WTC11 (cell line): ENCODE measurements at regions not wholly inside any gene's neighbourhood (a gene's known extent, or its start where the extent isn't known, plus 50 kb on each side); places are given as distances from the start of the nearest gene placed in this dataset.
A peak's percentile ranks its signal among the peaks of the same experiment; 100 is the strongest.

Source experiments
- ATAC-seq: fragments of 200-7000 bp; cut with Tn5 transposase; 2 replicates; pipeline ENCODE4 v1.10.0; 2021; ENCODE audit warnings: mild to moderate bottlenecking, moderate library complexity
- CTCF ChIA-PET: fragments of 300-600 bp; sonication (Branson Sonifier 250); formaldehyde crosslinking; loops from one replicate; lab custom pipeline; 2021; ENCODE audit warnings: antibody characterized with exemption; lab: Charles Lee
- POLR2A ChIA-PET: fragments of 350-600 bp; sonication (Branson Sonifier 250); formaldehyde crosslinking; loops from one replicate; lab custom pipeline; 2021; ENCODE audit warnings: antibody characterized with exemption; lab: Charles Lee
- DNase-seq: peaks from one replicate; pipeline ENCODE4 v3.0.0; 2021; ENCODE audit warnings: low spot score
- H3K27ac Mint-ChIP-seq: 2 replicates; pipeline ENCODE4 v1.8.0; 2021; ENCODE audit warnings: mixed read lengths
- H3K27me3 Mint-ChIP-seq: 2 replicates; pipeline ENCODE4 v1.8.0; 2021; ENCODE audit warnings: low read depth, mild to moderate bottlenecking, moderate library complexity, mixed read lengths
- H3K36me3 Mint-ChIP-seq: 2 replicates; pipeline ENCODE4 v1.8.0; 2021; ENCODE audit warnings: mixed read lengths
- H3K4me1 Mint-ChIP-seq: 2 replicates; pipeline ENCODE4 v1.8.0; 2022; ENCODE audit warnings: mixed read lengths
- H3K4me3 Mint-ChIP-seq: 2 replicates; pipeline ENCODE4 v1.8.0; 2021; ENCODE audit warnings: mild to moderate bottlenecking, moderate library complexity, mixed read lengths
- H3K9me3 Mint-ChIP-seq: 2 replicates; pipeline ENCODE4 v1.8.0; 2021; ENCODE audit warnings: mixed read lengths
- ELF4 ChIP-seq: sonication (generic); formaldehyde crosslinking; IDR thresholded peaks from 2 replicates; pipeline ENCODE4 v1.8.1; 2022; ENCODE audit warnings: low read depth, mild to moderate bottlenecking, moderate library complexity, missing genetic modification reagents
- ETV6 ChIP-seq: sonication (generic); formaldehyde crosslinking; IDR thresholded peaks from 2 replicates; pipeline ENCODE4 v1.8.1; 2022; ENCODE audit warnings: mild to moderate bottlenecking, missing genetic modification reagents
- NFATC4 ChIP-seq: fragments of 250-450 bp; sonication (Bioruptor Pico); IDR thresholded peaks from 2 replicates; pipeline ENCODE4 v1.9.0; 2021; ENCODE audit warnings: mild to moderate bottlenecking
- SP1 ChIP-seq: sonication (generic); formaldehyde crosslinking; conservative IDR thresholded peaks from 2 replicates; pipeline ENCODE4 v1.8.1; 2022; ENCODE audit warnings: missing genetic modification reagents
- TF ChIP-seq, protein P1 (sequence below): sonication (generic); formaldehyde crosslinking; IDR thresholded peaks from 2 replicates; pipeline ENCODE4 v1.8.1; 2022; ENCODE audit warnings: missing genetic modification reagents, borderline replicate concordance
- TF ChIP-seq, protein P2 (sequence below): fragments of 250-450 bp; sonication (Bioruptor Pico); IDR thresholded peaks from 2 replicates; pipeline ENCODE4 v2.1.2; 2022; ENCODE audit warnings: mild to moderate bottlenecking, moderate library complexity
- TF ChIP-seq, protein P3 (sequence below): sonication (generic); formaldehyde crosslinking; IDR thresholded peaks from 2 replicates; pipeline ENCODE4 v1.8.1; 2023; ENCODE audit warnings: mild to moderate bottlenecking, missing genetic modification reagents
- TF ChIP-seq, protein P4 (sequence below): sonication (generic); formaldehyde crosslinking; IDR thresholded peaks from 2 replicates; pipeline ENCODE4 v1.8.1; 2023; ENCODE audit warnings: mild to moderate bottlenecking, missing genetic modification reagents, borderline replicate concordance
- TF ChIP-seq, protein P5 (sequence below): fragments of 200-600 bp; IDR thresholded peaks from 2 replicates; pipeline ENCODE4 v1.8.0; 2022; ENCODE audit warnings: antibody characterized with exemption

DNA sequence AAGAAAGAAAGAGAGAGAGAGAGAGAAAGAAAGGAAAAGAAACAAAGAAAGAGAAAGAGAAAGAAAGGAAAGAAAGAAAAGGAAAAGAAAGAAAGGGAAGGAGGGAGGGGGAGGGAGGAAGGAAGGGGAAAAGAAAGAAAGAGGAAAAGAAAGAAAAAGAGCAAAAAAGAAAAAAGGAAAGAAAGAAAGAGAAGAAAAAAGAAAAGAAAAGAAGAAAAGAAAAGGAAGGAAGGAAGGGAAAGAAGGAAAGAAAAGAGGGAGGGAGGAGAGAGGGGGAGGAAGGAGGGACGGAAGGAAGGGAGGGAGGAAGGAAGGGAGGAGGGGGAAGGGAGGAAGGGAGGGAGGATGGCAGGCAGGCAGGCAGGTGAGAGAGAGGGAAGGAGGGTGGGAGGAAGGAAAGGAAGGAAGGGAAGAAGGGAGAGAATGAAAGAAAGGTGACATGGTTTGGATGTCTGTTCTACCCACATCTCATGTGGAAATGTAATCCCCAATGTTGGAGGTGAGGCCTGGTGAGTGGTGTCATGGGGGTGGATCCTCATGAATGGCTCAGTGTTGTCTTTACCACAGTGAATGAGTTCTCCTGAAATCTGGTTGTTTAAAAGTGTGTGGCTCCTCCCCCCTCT lies 83.0 kb upstream of the DCLK2 start:
- H3K36me3 Mint-ChIP-seq, result no peaks in the 10 kb centered on the region
- CTCF ChIA-PET, result no interaction called here
- ATAC-seq, result 0 out of 2 replicates have a peak, but pooled peaks have one; percentile 32

DNA sequence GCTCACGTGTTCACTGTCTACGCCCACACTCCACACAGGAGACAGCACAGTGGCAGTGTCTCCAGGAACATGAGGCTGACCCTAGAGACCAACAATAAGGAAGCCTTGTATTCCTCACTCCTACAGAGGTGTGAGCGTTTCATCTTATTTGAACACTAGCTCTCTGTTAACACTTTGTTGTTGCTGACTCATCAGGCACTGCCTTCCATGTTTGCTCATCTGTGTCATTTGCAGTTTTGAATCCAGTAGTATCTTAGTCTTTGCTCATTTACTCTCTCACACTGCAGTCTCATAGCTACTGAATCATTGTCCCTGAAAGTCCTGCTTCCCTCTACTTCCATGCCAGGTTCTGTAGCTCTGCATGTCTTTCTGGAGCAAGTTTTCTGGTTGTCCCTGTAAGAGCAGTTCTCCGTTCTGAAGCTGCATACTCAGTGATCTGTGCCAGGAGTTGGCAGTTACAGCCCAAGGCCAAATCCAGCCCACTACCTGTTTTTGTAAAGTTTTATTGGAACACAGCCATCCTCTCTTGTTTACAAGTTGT lies 80.3 kb upstream of the DCLK2 start:
- peaks cover 9% of the 10 kb centered on the region for H3K4me1 Mint-ChIP-seq
- H3K4me3 Mint-ChIP-seq, result no peak overlapping the region
- H3K27ac Mint-ChIP-seq, result no peak overlapping the region
- ATAC-seq (no peak), DNase-seq (no peak)
- ChIA-PET CTCF (interaction anchor here (1.0 to 1.4 kb wide), 2 partner anchors 211 to 219 kb away, joined by 3 to 8 read pairs; no protein-coding TSS in a partner anchor), POLR2A (interaction anchor here (0.7 kb wide), 1 partner anchor 35 kb away, joined by 3 read pairs; no protein-coding TSS in a partner anchor)
- H3K36me3 Mint-ChIP-seq, result no peaks in the 10 kb centered on the region
- TF ChIP-seq ETV6, result no peak
- no peaks in the 10 kb centered on the region for H3K27me3 Mint-ChIP-seq
- no peaks in the 10 kb centered on the region for H3K9me3 Mint-ChIP-seq

More for the DNA sequence above, 83.0 kb upstream of the DCLK2 start:
- DNase-seq, result no peak
- TF ChIP-seq, protein P1, sequence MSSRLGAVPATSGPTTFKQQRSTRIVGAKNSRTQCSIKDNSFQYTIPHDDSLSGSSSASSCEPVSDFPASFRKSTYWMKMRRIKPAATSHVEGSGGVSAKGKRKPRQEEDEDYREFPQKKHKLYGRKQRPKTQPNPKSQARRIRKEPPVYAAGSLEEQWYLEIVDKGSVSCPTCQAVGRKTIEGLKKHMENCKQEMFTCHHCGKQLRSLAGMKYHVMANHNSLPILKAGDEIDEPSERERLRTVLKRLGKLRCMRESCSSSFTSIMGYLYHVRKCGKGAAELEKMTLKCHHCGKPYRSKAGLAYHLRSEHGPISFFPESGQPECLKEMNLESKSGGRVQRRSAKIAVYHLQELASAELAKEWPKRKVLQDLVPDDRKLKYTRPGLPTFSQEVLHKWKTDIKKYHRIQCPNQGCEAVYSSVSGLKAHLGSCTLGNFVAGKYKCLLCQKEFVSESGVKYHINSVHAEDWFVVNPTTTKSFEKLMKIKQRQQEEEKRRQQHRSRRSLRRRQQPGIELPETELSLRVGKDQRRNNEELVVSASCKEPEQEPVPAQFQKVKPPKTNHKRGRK (CRISPR knock-in tag), result peak; percentile 96
- TF ChIP-seq, protein P2, sequence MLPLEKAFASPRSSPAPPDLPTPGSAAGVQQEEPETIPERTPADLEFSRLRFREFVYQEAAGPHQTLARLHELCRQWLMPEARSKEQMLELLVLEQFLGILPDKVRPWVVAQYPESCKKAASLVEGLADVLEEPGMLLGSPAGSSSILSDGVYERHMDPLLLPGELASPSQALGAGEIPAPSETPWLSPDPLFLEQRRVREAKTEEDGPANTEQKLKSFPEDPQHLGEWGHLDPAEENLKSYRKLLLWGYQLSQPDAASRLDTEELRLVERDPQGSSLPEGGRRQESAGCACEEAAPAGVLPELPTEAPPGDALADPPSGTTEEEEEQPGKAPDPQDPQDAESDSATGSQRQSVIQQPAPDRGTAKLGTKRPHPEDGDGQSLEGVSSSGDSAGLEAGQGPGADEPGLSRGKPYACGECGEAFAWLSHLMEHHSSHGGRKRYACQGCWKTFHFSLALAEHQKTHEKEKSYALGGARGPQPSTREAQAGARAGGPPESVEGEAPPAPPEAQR, result no peak
- TF ChIP-seq, protein P3, sequence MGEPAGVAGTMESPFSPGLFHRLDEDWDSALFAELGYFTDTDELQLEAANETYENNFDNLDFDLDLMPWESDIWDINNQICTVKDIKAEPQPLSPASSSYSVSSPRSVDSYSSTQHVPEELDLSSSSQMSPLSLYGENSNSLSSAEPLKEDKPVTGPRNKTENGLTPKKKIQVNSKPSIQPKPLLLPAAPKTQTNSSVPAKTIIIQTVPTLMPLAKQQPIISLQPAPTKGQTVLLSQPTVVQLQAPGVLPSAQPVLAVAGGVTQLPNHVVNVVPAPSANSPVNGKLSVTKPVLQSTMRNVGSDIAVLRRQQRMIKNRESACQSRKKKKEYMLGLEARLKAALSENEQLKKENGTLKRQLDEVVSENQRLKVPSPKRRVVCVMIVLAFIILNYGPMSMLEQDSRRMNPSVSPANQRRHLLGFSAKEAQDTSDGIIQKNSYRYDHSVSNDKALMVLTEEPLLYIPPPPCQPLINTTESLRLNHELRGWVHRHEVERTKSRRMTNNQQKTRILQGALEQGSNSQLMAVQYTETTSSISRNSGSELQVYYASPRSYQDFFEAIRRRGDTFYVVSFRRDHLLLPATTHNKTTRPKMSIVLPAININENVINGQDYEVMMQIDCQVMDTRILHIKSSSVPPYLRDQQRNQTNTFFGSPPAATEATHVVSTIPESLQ (CRISPR knock-in tag), result no peak
- no peaks in the 10 kb centered on the region for H3K27me3 Mint-ChIP-seq
- no peak overlapping the region for H3K4me3 Mint-ChIP-seq
- peaks cover 9% of the 10 kb centered on the region for H3K4me1 Mint-ChIP-seq
- no peaks in the 10 kb centered on the region for H3K9me3 Mint-ChIP-seq
- POLR2A ChIA-PET, result no interaction called here
- H3K27ac Mint-ChIP-seq, result no peak overlapping the region

DNA sequence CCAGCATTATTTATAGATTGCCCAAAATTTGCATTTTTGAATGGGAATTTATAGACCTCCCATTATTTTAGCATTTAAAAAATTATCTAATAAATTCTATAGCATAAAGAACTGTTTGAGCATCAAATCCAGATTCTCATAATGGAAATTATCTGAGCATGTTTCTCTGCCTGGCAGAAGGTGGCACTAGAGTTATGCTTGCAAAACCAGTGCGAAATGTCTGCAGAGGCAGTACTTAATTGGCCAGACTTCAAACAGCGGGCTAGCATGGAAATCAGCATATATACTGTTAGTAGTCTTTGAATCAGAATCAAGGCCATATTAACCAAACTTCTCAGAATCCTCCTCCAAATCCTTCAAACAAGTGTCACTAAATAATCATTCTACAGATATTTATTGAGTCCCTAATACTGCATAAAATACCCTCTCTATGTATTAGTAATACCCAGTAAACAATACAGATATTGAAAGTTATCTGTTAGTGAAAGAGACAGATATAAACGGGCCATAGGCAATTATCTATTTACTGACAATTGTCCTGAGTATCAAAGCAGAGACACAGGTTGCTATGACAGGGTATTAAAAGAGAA lies 78.7 kb upstream of the DCLK2 start:
- no peak overlapping the region for H3K4me3 Mint-ChIP-seq
- TF ChIP-seq NFATC4 (CRISPR knock-in tag), result no peak
- TF ChIP-seq, protein P4, sequence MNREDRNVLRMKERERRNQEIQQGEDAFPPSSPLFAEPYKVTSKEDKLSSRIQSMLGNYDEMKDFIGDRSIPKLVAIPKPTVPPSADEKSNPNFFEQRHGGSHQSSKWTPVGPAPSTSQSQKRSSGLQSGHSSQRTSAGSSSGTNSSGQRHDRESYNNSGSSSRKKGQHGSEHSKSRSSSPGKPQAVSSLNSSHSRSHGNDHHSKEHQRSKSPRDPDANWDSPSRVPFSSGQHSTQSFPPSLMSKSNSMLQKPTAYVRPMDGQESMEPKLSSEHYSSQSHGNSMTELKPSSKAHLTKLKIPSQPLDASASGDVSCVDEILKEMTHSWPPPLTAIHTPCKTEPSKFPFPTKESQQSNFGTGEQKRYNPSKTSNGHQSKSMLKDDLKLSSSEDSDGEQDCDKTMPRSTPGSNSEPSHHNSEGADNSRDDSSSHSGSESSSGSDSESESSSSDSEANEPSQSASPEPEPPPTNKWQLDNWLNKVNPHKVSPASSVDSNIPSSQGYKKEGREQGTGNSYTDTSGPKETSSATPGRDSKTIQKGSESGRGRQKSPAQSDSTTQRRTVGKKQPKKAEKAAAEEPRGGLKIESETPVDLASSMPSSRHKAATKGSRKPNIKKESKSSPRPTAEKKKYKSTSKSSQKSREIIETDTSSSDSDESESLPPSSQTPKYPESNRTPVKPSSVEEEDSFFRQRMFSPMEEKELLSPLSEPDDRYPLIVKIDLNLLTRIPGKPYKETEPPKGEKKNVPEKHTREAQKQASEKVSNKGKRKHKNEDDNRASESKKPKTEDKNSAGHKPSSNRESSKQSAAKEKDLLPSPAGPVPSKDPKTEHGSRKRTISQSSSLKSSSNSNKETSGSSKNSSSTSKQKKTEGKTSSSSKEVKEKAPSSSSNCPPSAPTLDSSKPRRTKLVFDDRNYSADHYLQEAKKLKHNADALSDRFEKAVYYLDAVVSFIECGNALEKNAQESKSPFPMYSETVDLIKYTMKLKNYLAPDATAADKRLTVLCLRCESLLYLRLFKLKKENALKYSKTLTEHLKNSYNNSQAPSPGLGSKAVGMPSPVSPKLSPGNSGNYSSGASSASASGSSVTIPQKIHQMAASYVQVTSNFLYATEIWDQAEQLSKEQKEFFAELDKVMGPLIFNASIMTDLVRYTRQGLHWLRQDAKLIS (CRISPR knock-in tag), result no peak
- TF ChIP-seq, protein P5, sequence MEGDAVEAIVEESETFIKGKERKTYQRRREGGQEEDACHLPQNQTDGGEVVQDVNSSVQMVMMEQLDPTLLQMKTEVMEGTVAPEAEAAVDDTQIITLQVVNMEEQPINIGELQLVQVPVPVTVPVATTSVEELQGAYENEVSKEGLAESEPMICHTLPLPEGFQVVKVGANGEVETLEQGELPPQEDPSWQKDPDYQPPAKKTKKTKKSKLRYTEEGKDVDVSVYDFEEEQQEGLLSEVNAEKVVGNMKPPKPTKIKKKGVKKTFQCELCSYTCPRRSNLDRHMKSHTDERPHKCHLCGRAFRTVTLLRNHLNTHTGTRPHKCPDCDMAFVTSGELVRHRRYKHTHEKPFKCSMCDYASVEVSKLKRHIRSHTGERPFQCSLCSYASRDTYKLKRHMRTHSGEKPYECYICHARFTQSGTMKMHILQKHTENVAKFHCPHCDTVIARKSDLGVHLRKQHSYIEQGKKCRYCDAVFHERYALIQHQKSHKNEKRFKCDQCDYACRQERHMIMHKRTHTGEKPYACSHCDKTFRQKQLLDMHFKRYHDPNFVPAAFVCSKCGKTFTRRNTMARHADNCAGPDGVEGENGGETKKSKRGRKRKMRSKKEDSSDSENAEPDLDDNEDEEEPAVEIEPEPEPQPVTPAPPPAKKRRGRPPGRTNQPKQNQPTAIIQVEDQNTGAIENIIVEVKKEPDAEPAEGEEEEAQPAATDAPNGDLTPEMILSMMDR, result 0 out of 2 replicates have a peak, but pooled peaks have one; percentile 23
- TF ChIP-seq SP1 (CRISPR knock-in tag), result no peak
- no peak for TF ChIP-seq ELF4 (CRISPR knock-in tag)
- CTCF ChIA-PET, result no interaction called here
- H3K27me3 Mint-ChIP-seq, result no peaks in the 10 kb centered on the region
- H3K36me3 Mint-ChIP-seq, result no peaks in the 10 kb centered on the region
- ATAC-seq, result peak; percentile 74
- H3K9me3 Mint-ChIP-seq, result no peaks in the 10 kb centered on the region
- peaks cover 19% of the 10 kb centered on the region for H3K4me1 Mint-ChIP-seq
- H3K27ac Mint-ChIP-seq, result no peak overlapping the region
- DNase-seq, result no peak
- POLR2A ChIA-PET, result no interaction called here
